ENCODE measurements at regions not wholly inside any gene's neighbourhood (a gene's known extent, or its start where the extent isn't known, plus 50 kb on each side); places are given as distances from the start of the nearest gene placed in this dataset.

DNA sequence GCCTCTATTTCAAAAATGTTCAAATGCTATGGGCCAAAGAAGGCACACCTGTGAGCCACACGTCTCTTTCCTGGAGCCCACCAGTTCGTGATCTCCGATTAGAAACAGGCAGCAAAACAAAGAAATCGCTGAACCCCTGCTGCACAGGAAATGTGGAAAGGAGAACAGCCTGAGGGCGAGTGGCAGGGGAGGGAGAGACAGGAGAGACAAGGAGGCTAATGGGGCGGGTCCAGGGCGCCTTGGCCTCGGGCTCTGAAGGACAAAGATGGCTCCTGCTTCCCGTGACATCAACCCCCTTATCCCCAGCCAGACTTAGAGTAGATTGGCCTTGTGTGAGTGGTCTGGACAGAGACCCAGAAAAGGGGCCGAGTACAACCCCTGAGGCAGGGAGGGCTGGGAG is 62.4 kb upstream of the DOCK1 start:
- dilution Hi-C loops (cut with HindIII; ENCODE audit: low sequenced_read_pairs, unreplicated experiment) (no loop called here), in situ Hi-C loops (cut with MboI; ENCODE audit: low sequenced_read_pairs) (no loop called here), intact Hi-C loops (cut with micrococcal nuclease) (no loop called here)
- Histone ChIP-seq H2BK5ac (ENCODE audit: low read depth, low read length, poor library complexity, severe bottlenecking) (no peak overlapping the region), H3K79me1 (ENCODE audit: low read depth in 1 of 2, low read length in 2 of 2) (no peaks in the 10 kb centered on the region), H3K56ac (ENCODE audit: extremely low read depth, insufficient read depth, low read length) (no peak overlapping the region), H3K4me2 (ENCODE audit: low read depth, low read length) (no peak overlapping the region), H4K91ac (ENCODE audit: insufficient read depth, low read depth, low read length) (no peak overlapping the region), H4K20me1 (ENCODE audit: insufficient read depth, low read length) (no peaks in the 10 kb centered on the region), H3K4me1 (ENCODE audit: control insufficient read depth, insufficient read depth, low read length) (no peaks in the 10 kb centered on the region), H3K9me1 (ENCODE audit: insufficient read depth, low read length) (no peaks in the 10 kb centered on the region), H3K18ac (ENCODE audit: low read depth, low read length) (no peak overlapping the region), H4K5ac (ENCODE audit: low read depth, low read length) (no peak overlapping the region), H3K4ac (ENCODE audit: low read depth, low read length) (no peak overlapping the region), H3K27ac (ENCODE audit: insufficient read depth, low read length) (no peak overlapping the region), H2BK120ac (ENCODE audit: low read depth, low read length) (no peak overlapping the region), H3K27me3 (ENCODE audit: control insufficient read depth, insufficient read depth, low read length) (peaks cover 4% of the 10 kb centered on the region), H3K14ac (replicated peaks; ENCODE audit: low read depth, low read length) (no peak overlapping the region), H2BK15ac (ENCODE audit: low read depth, low read length) (no peak overlapping the region), H3K23ac (ENCODE audit: low read depth, low read length) (no peak overlapping the region), H4K8ac (ENCODE audit: low read depth in 2 of 2, low read length in 2 of 2) (no peak overlapping the region), H3K4me3 (ENCODE audit: insufficient read depth, low read depth, low read length) (no peak overlapping the region), H3K9ac (ENCODE audit: low read depth, low read length) (no peak overlapping the region), H3K9me3 (ENCODE audit: control insufficient read depth, insufficient read depth, low read length) (no peaks in the 10 kb centered on the region), H2AK9ac (replicated peaks; ENCODE audit: low read depth, low read length, poor library complexity) (no peak overlapping the region), H3K36me3 (ENCODE audit: control insufficient read depth, insufficient read depth, low read length) (no peaks in the 10 kb centered on the region), H2BK20ac (ENCODE audit: low read depth, low read length) (no peak overlapping the region), H2AFZ (replicated peaks; ENCODE audit: low read length, poor library complexity) (no peak overlapping the region), H2AK5ac (ENCODE audit: low read depth, low read length) (no peak overlapping the region)
- no peak for ATAC-seq (ENCODE audit: low read depth)
- POLR2A ChIA-PET (ENCODE audit: unreplicated experiment): no interaction called here
- CTCF ChIA-PET: no interaction called here
- WGBS, 2 experiments (ENCODE audit: extremely low coverage in 2 of 2, insufficient read length in 1 of 2): no CpG with 5 or more reads among the region's 10 CpGs
- TF ChIP-seq, protein P1, sequence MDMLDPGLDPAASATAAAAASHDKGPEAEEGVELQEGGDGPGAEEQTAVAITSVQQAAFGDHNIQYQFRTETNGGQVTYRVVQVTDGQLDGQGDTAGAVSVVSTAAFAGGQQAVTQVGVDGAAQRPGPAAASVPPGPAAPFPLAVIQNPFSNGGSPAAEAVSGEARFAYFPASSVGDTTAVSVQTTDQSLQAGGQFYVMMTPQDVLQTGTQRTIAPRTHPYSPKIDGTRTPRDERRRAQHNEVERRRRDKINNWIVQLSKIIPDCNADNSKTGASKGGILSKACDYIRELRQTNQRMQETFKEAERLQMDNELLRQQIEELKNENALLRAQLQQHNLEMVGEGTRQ (IDR thresholded peaks at IDR 0.05; ENCODE audit: low read depth, low read length): no peak
- TF ChIP-seq FOS (IDR thresholded peaks at IDR 0.05; ENCODE audit: low read depth, low read length) (no peak), MAZ (IDR thresholded peaks at IDR 0.05; ENCODE audit: borderline replicate concordance, low read depth, low read length) (no peak), POLR2A (IDR thresholded peaks at IDR 0.05; ENCODE audit: low read depth, low read length) (no peak), CHD1 (IDR thresholded peaks at IDR 0.05; ENCODE audit: low read depth, low read length) (no peak), RCOR1 (IDR thresholded peaks at IDR 0.05; ENCODE audit: insufficient replicate concordance, low read length) (no peak)
- no TSS peak for BruUV-seq (replicated peaks)
- DNase-seq: no peak

Measured in IMR-90 (cell line).